IPS DF 4.7 (cell line): ENCODE measurements at regions not wholly inside any gene's neighbourhood (a gene's known extent, or its start where the extent isn't known, plus 50 kb on each side); places are given as distances from the start of the nearest gene placed in this dataset.
"Not testable (repeated sequence)": the region's sequence is repeated elsewhere in the genome, so short reads cannot be mapped to it uniquely, and the experiment has no call there.

Experiments used
- DNase-seq: peaks from one replicate; pipeline ENCODE4 v3.0.0-alpha.2; 2013; ENCODE audit warnings: low spot score; ENCODE audit errors: extremely low read depth

DNA sequence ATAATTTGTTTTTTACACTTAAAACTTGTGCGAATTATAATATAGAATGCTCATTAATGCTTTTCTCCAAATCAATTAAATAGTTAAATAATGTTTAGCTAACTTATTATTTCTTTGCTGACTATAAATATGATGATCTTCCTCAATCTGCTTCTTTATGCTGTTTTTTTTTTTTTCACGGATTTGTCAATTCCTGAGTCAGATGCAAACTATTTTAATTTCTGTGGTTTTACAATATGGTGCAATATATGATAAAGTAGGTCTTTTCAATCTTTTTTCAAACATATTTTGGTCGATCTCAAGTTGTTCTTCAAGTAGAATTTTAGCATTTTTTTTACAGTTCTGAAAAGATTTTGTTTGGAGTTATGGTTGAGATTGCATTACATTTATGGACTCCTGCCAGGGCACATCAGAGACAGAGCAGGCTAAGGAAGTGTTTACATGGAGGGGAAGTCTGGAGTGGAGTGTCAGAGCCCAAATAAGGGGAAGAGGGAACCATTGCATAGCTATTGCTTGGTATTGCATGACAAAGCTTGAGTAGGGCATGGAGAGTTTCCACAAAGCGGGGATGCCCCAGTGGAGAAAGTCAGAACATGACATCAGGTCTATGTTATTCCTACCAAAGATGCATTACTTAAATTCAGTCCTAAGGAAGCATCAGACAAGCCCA lies 204.4 kb downstream of the OTUD1 start:
- no peak for DNase-seq

DNA sequence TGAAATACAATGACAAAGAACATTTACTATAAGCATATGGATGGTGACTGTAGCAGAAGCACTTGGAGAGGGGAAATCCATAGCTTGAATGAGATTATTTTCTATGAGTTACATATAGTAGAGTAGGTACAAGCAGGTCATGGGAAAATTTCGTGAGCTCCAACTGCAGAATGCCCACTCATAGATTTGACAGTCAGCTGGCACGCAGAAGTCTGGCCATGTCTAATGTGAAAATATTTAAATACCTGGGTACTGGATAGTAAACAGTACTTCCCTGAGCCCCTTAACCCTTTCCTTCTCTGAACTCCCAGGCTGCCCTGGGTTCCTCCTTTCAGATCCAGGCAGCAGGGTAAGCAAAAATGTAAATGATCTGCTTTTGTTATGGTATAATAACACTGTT lies 209.7 kb downstream of the OTUD1 start:
- no peak for DNase-seq

DNA sequence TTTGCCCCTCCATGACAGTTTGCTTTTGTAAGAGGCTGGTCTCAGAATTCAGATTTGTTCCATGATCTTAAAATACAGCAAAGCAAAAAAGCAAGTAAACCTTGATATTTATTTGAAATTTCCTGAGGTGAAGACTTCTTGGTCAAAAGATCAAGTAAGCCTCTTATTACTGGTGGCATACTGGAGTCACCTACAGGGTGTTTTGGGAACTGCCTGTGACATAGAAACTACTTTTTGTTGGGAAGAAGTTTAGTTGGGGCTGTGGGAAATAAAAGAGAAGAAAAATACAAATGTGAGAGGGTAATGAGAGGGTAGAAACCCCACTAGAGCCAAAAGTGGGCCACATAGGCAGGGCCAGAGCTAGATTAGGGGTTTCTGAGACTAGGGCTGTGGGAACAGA lies 217.9 kb downstream of the OTUD1 start:
- DNase-seq = no peak

DNA sequence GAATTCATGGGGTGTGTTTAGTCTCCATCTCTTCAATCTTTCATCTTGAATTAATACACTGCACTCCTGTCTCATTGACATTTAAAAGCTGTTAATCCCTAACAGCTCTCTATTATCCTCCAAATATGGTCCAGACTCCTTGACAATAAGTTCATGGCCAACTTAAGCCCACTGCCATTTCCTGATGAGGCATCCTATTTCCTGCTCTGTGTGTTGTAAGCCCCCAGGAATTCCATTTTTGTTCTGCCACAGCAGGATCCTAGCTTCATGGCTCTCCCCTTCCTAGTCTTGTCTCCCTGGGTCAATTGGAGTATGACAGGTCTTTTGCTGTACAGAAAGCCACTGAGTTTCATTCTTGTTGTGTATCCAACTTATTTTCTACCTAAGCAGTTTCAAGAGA lies 218.8 kb downstream of the OTUD1 start:
- DNase-seq = no peak

DNA sequence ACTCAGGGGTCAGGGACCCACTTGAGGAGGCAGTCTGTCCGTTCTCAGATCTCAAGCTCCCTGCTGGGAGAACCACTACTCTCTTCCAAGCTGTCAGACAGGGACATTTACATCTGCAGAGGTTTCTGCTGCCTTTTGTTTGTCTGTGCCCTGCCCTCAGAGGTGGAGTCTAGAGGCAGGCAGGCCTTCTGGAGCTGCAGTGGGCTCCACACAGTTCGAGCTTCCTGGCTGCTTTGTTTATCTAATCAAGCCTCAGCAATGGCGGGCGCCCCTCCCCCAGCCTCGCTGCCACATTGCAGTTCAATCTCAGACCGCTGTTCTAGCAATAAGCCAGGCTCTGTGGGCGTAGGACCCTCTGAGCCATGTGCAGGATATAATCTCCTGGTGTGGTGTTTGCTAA lies 233.0 kb downstream of the OTUD1 start:
- DNase-seq = not testable (repeated sequence)

DNA sequence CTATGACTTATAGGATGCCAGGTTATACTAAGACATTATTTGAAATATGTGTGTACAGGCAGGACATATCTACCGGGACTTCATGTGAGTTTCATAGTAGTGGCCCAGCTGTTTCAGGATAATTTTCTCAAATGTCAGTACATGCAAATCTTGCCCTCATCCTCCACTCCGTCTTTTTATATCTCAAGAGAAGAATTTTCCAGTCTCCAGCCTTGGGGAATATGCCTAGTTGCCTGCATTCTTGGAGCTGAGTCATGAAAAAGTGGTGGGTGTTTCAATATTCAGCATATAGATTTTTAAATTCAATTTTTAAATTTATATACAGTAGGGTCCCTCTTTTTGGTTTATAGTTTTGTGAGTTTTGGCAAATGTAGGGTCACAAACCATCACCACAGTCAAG lies 236.7 kb downstream of the OTUD1 start:
- no peak for DNase-seq

DNA sequence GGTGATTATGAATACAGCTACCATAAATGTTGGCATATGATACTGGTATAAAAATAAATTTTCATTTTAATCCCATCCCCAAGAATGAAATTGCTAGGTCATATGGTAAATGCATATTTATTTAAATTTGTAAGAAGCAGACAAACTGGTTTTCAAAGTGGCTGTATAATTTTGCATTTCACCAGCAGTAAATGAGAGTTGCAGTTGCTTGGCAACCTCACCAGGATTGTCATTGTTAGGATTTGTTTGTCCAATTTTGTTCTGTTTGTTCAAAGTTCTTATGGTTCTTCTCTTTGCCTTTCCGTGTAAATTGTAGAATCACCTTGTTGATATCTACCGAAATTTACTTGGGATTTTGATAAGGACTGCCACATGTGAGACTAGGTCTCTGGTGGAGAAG lies 237.4 kb downstream of the OTUD1 start:
- DNase-seq = no peak

DNA sequence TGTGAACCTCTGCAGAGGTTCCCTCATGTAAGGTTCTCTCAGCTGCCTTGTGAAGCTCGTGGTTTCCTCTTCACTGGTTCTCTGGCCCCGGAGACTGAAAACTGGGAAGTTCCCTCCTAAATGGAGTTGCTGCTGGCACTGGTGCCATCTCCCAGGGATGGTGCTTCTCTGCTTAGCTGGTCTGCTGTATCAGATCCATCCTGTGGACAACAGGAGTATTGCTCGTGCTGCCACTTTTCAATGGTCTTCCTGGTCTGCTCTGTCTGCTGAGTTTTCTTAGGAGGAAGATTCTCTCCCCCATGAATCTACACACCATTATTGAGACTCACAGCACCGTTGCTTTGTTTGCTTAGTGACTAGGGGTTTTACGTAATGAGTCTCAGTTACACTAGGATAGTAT lies 247.8 kb downstream of the OTUD1 start:
- no peak for DNase-seq

DNA sequence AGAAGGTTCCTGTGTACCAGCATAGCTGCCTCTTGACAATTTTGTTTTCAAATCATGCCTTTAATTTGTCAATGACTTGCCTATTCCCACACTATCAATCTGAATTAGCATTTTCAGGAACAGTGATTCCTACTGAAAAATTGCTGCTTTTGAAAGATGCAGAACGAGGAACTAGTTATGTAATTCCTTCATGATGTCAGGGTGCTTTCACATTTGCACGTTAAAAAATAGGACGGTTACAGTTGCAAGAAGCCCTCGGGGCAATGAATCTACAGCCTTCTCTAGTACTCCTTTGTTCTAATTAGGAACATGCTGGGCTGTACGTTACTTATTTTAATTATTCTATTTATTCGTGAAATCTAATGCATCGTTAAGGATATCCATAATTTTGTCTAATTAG lies 253.9 kb downstream of the OTUD1 start:
- no peak for DNase-seq

DNA sequence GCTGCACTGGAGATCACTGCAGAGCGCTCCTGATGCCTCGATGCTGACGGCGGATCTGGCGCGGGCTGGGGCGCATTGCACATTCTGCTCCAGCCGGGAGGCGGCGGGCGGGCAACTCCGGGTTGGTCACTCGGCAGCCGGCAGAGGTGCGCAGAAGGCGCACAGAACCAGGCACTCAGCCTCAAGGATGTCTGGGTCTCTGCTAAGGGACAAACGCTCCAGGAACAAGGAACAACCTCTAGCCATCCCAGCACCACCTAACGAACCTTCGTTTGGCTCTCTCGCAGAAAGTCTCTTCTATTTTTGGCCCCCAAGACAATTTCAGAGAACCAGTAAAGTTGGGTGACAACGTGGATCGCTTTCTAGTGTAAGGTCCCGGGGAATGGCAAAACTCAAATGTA lies 254.6 kb downstream of the OTUD1 start:
- DNase-seq = no peak

DNA sequence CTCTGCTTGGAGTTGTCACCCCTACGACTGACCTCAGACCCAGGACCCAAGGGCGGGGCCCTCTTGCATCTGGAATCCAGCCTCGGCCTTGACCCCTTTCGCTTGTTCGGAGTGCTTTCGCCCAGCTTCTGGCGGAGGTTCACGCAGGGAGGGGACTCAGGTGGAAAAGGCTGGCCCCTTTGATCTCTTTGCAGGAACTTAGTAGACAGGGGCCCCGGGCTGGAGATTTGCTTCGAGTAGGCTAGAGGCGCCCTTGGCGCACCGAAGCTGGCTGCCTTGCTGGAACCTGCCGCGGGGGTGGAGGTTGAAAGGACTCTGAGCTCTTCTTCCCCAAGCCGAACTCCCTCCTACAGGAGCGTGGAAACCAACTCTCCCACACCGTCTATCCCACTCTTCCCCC lies 255.1 kb downstream of the OTUD1 start:
- no peak for DNase-seq

DNA sequence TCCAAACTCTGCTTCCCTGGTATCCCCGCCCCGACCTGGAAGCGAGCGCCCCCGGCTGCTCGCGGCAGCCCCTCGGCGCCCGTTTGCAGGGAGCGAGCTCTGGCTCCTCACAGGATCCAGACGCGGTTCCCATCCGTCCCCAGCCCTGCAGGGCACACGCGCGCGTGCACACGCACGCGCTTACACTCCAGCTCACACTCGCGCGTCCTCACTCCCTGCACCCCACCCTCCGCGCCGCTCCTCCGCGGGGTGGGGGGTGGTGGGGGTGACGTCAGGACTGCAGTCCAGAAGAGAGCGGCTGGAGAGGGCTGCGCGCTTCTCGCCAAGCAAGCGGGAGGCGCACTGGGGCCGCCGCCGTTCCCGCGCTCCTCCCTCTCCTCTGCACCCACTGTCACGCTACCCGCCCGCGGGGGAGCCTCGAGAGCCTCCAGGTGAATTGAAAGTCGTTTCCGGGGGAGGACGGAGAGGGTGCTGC lies 255.6 kb downstream of the OTUD1 start:
- DNase-seq = no peak

DNA sequence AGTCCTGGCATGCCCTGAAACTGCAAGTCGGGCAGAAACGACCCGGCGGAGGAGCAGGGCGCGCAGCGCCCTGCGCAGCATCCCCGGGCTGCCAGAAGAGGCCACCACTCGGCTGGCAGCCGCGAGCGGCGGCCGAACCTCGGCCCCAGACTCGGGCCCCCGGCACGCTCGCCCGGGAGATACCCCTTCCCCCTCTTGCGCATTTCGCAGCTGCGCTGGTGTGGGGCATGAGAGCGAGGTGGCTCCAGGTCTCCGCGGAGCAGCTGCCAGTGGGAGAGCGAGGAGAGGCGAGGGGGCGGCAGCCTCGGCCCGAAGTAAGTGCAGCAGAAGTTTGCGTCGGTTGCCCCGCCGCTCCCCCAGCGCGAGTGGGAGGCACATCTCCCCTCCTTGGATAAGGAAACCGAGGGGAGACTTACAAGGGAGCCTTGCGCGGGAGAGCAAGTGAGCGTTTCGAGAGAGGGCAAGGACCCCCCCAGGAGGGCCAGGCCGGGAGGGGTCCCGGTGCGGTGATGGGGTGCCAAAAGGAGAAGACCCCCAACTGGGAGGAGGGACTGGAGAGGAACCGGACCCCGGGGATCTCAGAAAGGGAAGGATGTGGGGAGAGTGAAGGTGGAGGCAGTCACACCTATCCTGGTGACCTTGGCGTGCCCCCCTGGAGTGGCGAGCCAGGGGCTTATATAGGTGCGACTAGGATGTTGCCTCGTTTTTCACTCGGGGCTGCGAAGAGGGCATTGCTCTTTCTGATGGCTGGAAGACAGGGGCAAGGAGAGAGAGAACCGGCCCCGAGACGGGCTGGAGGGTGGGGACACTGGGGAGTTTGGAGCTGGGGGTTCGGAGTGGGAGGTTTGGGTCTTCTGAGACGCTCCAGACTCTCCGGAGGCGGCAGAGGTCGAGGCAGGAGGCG lies 256.3 kb downstream of the OTUD1 start:
- no peak for DNase-seq

DNA sequence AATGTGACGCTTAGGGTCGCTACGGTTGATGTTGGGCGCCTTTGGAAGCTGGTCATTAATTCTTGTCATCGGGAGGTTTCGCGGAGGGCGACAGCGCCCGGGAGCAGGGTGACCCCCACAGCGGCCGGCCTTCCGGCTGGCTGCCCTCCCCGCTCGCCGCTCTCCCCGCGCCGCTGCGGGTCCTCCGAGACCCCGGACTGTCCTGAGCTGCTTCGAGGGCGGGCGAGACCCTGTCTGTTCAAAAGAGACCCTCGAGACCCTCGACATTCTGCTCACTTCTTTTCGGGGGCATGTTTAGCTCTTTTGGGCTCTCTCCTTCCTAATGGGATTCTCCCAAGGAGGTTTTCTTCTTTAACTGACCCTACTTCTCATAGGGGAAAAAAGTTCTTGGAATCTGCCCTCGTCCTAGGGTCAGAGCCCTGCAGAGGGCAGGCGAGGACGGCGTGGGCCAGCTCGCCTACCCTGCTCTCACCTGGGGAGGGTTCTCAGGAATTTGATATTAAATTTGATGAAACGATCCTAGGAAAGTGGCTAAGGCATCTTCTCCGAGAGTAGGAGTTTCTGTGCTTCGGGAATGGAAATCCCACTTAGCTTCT lies 257.0 kb downstream of the OTUD1 start:
- no peak for DNase-seq

DNA sequence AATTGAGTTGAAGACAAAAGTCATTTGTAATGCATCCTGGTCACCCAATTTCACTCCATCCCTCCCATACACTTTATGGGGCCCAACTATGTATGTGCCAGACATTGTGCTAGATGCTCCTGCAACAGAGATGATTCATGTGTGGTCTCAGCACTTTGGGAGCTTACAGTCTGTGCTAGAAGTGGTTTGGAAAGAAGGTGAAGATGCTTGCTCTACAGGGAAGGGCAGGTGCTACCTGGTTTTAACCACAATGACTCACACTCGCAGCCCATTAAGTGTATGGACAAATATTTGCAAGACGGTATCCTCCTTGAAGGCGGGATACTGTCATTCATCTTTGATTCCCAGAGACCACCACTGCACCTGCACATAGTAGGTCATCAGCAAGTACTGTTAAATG lies 257.6 kb downstream of the OTUD1 start:
- no peak for DNase-seq

DNA sequence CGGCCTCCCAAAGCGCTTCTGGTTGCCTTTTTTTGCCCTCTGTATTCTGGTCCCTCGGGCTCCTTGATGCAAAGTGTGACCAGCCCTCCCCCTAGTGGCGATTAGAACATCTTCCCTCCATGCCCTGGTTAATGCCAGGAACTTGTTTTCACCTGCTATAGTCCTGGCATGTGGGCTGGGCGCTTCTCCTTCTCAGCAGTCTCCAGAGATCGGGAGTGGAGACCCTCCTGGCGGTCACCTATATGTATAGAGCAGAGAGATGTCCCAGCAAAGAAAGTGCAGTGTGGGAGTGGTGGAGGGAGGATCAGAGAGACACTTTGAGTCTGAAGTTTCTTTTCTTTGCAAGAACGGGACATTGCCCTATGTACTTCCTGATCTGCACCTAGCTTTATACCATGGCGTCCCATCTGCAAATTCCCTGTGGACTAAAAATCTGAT lies 264.1 kb downstream of the OTUD1 start:
- peak; percentile 81 for DNase-seq

DNA sequence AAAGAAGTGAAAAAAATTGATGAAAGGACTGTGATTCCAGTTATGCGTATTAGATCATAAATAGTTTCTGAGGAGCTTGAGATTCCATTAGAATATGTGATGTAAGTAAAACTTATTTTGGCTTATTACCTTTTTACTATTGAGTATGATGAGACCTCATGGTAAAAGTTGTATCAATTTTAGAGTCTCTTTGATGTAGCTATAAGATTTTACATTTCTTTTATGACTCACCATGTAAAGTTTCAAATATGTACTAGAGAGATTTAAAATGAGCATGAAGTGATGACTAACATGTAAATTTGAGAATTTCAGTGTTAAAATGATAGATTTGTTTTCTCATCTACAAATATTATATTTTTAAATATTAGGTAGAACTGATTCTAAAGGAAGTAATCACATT lies 276.5 kb downstream of the OTUD1 start:
- DNase-seq = no peak

DNA sequence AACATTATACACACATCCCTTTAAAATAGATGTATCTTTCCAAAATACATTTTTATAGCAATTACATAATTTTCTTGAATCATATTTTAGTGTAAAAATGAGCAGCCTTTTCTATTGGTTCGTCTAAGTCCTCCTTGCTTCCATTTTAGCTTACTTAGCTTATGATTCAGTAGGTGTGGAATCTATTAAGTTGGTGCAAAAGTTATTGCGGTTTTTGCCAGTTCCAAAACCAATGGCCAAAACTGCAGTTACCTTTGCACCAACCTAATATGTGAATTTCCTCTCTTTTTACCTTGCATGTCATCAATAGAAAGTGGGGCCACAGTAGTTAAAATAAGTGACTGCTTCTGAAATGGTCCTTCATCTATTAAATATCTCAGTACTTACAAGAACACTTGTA lies 279.0 kb downstream of the OTUD1 start:
- no peak for DNase-seq

DNA sequence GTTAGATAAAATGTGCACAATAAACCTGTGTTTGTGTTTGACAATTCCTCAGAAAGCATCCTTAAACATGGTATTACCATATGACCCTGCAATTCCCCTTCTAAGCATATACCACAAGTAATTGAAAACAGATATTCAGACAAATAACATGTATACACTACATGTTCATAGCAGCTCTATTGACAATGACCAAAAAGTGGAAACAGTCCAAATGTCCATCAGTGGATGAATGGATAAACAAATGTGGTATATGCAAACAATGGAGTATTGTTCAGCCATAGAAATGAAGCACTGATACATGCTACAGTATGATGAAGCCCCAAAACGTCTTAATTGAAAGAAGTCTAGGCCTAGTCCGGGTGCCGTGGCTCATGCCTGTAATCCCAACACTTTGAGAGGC lies 280.1 kb downstream of the OTUD1 start:
- no peak for DNase-seq

DNA sequence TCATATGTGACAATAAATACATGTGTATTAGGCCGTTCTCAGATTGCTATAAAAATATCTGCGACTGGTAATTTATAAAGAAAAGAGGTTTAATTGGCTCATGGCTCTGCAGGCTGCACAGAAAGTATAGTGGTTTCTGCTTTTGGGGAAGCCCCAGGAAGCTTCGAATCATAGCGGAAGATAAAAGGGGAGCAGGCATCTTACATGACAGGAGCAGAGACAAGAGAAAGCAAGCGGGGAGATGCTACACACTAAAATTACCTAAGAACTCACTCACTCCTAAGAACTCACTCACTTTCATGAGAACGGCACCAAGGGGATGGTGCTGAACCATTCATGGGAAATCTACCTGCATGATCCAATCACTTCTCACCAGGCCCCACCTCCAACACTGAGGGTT lies 284.9 kb downstream of the OTUD1 start:
- no peak for DNase-seq

DNA sequence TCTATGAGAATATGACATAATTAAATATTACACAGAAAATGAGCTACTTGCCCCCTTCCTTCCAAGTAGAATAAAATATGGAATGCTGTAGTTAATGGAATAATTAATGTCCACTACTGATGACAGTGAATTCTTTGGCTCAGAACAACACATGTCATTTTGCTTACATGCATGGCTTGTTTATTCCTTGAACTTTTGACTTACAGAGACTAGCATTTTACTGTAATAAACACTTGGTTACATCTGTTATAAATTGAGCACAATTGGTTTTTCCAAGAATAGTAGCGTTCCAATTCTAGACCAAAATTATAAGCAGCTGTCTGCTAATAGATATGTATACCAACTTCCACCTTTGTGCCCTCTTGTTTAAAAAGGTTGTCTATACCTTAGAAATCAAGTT lies 286.7 kb downstream of the OTUD1 start:
- no peak for DNase-seq

DNA sequence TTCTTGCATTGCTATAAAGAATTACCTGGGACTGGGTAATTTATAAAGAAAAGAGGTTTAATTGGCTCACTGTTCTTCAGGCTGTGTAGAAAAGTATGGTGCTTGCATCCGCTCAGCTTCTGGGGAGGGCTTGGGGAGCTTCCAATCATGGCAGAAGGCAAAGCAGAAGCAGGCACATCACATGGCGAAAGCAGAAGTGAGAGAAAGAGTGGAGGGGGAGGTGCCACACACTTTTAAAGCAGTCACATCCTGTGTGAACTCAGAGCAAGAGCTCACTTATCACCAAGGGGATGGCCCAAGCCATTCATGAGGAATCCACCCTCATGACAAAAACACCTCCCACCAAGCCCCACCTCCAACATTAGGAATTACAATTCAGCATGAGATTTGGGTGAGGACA lies 303.5 kb downstream of the OTUD1 start:
- no peak for DNase-seq
